Panc1 (cell line): ENCODE measurements at regions not wholly inside any gene's neighbourhood (a gene's known extent, or its start where the extent isn't known, plus 50 kb on each side); places are given as distances from the start of the nearest gene placed in this dataset.

ENCODE experiments used
- ATAC-seq: fragments of 200-7000 bp; cut with Tn5 transposase; 2 replicates; pipeline ENCODE4 v1.9.1; 2020; ENCODE audit warnings: mild to moderate bottlenecking, moderate library complexity
- BruUV-seq: library from RNA; stranded (reverse); fragments of 400-500 nt; replicated peaks from 2 replicates; lab custom pipeline; 2021; lab: Mats Ljungman, UMichigan
- CTCF ChIA-PET: fragments of 300-600 bp; sonication (Branson Sonifier 250); formaldehyde crosslinking; loops from one replicate; lab custom pipeline; 2022; ENCODE audit warnings: antibody characterized with exemption; lab: Charles Lee
- POLR2A ChIA-PET: fragments of 300-600 bp; sonication (Branson Sonifier 250); formaldehyde crosslinking; loops from one replicate; lab custom pipeline; 2022; ENCODE audit warnings: antibody characterized with exemption; lab: Charles Lee
- DNase-seq: peaks from one replicate; pipeline ENCODE4 v3.0.0-alpha.2; 2010; ENCODE audit warnings: low read depth, low spot score
- H3K27ac ChIP-seq: 2 replicates; pipeline ENCODE4 v1.5.1; 2011; ENCODE audit warnings: mild to moderate bottlenecking, low read length, inconsistent platforms
- H3K27me3 ChIP-seq: fragments of 200-500 bp; sonication (Bioruptor generic); 2 replicates; pipeline ENCODE4 v1.6.0; 2014; ENCODE audit warnings: low read length, inconsistent platforms; ENCODE audit not compliant: control insufficient read depth, insufficient read depth
- H3K36me3 ChIP-seq: fragments of 200-500 bp; sonication (Bioruptor generic); 2 replicates; pipeline ENCODE4 v1.5.1; 2014; ENCODE audit warnings: inconsistent platforms, mild to moderate bottlenecking, low read length, moderate library complexity; ENCODE audit not compliant: control insufficient read depth, insufficient read depth
- H3K4me1 ChIP-seq: 2 replicates; pipeline ENCODE4 v1.5.1; 2011; ENCODE audit warnings: inconsistent platforms, mild to moderate bottlenecking, low read length, moderate library complexity; ENCODE audit not compliant: control insufficient read depth, insufficient read depth
- H3K4me3 ChIP-seq, 2 experiments: 2 replicates each; pipeline ENCODE4 v1.5.1; 2011 to 2012; ENCODE audit warnings: low read depth in 2 of 2, low read length in 2 of 2, mild to moderate bottlenecking in 2 of 2, inconsistent platforms in 1 of 2, moderate library complexity in 1 of 2
- H3K9me3 ChIP-seq: fragments of 200-500 bp; sonication (Bioruptor generic); 2 replicates; pipeline ENCODE4 v1.5.1; 2014; ENCODE audit warnings: low read depth, mild to moderate bottlenecking, inconsistent platforms, low read length, moderate library complexity; ENCODE audit not compliant: control insufficient read depth, insufficient read depth
- POLR2AphosphoS5 ChIP-seq: IDR thresholded peaks from 2 replicates; pipeline ENCODE4 v1.6.1; 2012; ENCODE audit warnings: mild to moderate bottlenecking, low read depth, low read length, moderate library complexity
- REST ChIP-seq, 2 experiments: IDR thresholded peaks; 2 replicates each; pipeline ENCODE4 v1.6.1; 2011 to 2012; ENCODE audit warnings: low read depth in 2 of 2, control low read depth in 1 of 2, low read length in 1 of 2, mild to moderate bottlenecking in 1 of 2, moderate library complexity in 1 of 2; ENCODE audit not compliant: insufficient read depth in 1 of 2
- SIN3A ChIP-seq: IDR thresholded peaks from 2 replicates; pipeline ENCODE4 v1.6.1; 2012; ENCODE audit warnings: low read depth, mild to moderate bottlenecking, low read length, moderate library complexity, borderline replicate concordance; ENCODE audit not compliant: insufficient read depth
- TCF7L2 ChIP-seq: IDR thresholded peaks from 2 replicates; pipeline ENCODE4 v1.6.1; 2011; ENCODE audit warnings: mild to moderate bottlenecking, low read depth, low read length, inconsistent platforms
- in situ Hi-C: cut with HindIII; loops from 2 replicates; pipeline ENCODE4 v1.10.0; 2016; ENCODE audit warnings: low sequenced_read_pairs, low pct_unique_long_range_greater_than_20kb
- intact Hi-C: fragments of 100-400 bp; cut with micrococcal nuclease; formaldehyde crosslinking; loops from one replicate; pipeline ENCODE4 v1.10.0; 2022; ENCODE audit not compliant: unreplicated experiment
- TF ChIP-seq, protein P1 (sequence below): fragments of 450-650 bp; IDR thresholded peaks from 2 replicates; pipeline ENCODE4 v1.5.1; 2017; ENCODE audit warnings: mild to moderate bottlenecking

GRCh38 chr10:55220975-55221374 is 419.9 kb upstream of the PCDH15 start:
- H3K9me3 ChIP-seq = no peaks in the 10 kb centered on the region
- BruUV-seq = no TSS peak
- ATAC-seq = no peak
- intact Hi-C loops = no loop called here
- ChIA-PET POLR2A (no interaction called here), CTCF (no interaction called here)
- H3K27me3 ChIP-seq = no peaks in the 10 kb centered on the region
- in situ Hi-C loops = no loop called here
- H3K36me3 ChIP-seq = no peaks in the 10 kb centered on the region
- TF ChIP-seq REST (IDR thresholded peaks at IDR 0.05; ENCODE audit: insufficient read depth in 1 of 2, low read depth in 2 of 2, low read length in 1 of 2) (no peak), POLR2AphosphoS5 (no peak), TCF7L2 (no peak), SIN3A (no peak)
- TF ChIP-seq, protein P1, sequence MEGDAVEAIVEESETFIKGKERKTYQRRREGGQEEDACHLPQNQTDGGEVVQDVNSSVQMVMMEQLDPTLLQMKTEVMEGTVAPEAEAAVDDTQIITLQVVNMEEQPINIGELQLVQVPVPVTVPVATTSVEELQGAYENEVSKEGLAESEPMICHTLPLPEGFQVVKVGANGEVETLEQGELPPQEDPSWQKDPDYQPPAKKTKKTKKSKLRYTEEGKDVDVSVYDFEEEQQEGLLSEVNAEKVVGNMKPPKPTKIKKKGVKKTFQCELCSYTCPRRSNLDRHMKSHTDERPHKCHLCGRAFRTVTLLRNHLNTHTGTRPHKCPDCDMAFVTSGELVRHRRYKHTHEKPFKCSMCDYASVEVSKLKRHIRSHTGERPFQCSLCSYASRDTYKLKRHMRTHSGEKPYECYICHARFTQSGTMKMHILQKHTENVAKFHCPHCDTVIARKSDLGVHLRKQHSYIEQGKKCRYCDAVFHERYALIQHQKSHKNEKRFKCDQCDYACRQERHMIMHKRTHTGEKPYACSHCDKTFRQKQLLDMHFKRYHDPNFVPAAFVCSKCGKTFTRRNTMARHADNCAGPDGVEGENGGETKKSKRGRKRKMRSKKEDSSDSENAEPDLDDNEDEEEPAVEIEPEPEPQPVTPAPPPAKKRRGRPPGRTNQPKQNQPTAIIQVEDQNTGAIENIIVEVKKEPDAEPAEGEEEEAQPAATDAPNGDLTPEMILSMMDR = no peak
- no peak for DNase-seq
- no peak overlapping the region for H3K4me3 ChIP-seq
- no peak overlapping the region for H3K27ac ChIP-seq
- no peaks in the 10 kb centered on the region for H3K4me1 ChIP-seq

DNA sequence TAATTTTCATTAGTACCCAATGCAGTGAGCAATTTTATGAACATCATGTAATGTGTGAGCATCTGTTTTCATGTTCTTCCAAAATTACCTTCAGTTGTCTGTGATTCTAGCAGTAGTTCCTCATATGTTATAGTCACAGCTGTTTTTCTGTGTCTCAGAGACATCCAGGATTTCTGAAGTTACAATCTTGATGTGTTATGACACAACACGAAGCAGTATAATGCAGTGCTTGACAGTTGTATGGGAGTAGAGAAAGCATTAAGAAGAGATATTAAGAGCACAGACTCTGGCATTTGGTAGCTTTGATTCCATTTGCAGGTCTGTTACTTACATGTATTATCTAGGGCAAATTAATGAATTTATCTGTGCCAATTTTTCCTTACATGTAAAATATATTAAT is 414.7 kb upstream of the PCDH15 start:
- ATAC-seq (no peak), DNase-seq (no peak)
- ChIA-PET CTCF (no interaction called here), POLR2A (no interaction called here)
- Histone ChIP-seq H3K9me3 (no peaks in the 10 kb centered on the region; the same call in 1 of the 2 replicates), H3K36me3 (no peaks in the 10 kb centered on the region), H3K4me1 (no peaks in the 10 kb centered on the region), H3K27me3 (no peaks in the 10 kb centered on the region), H3K27ac (no peak overlapping the region), H3K4me3 (no peak overlapping the region)
- BruUV-seq = no TSS peak
- intact Hi-C loops (no loop called here), in situ Hi-C loops (no loop called here)
- TF ChIP-seq, protein P1 = no peak
- no peak for TF ChIP-seq REST (IDR thresholded peaks at IDR 0.05; ENCODE audit: insufficient read depth in 1 of 2, low read depth in 2 of 2, low read length in 1 of 2)
- TF ChIP-seq SIN3A = no peak
- TF ChIP-seq POLR2AphosphoS5 = no peak
- no peak for TF ChIP-seq TCF7L2
